GM23338 (cell line): ENCODE measurements at regions not wholly inside any gene's neighbourhood (a gene's known extent, or its start where the extent isn't known, plus 50 kb on each side); places are given as distances from the start of the nearest gene placed in this dataset.

Source experiments
- ATAC-seq: fragments of 200-7000 bp; cut with Tn5 transposase; 3 replicates; pipeline ENCODE4 v1.9.1; 2020
- DNase-seq: peaks from one replicate; pipeline ENCODE4 v3.0.0-alpha.2; 2015; ENCODE audit warnings: low spot score
- H2AFZ ChIP-seq: fragments of 200-600 bp; sonication (generic); 2 replicates; pipeline ENCODE4 v1.8.0; 2016; ENCODE audit warnings: antibody characterized with exemption, mild to moderate bottlenecking, moderate library complexity
- H3F3A ChIP-seq: fragments of 200-600 bp; sonication (generic); replicated peaks from 2 replicates; pipeline ENCODE4 v1.8.0; 2017; ENCODE audit warnings: antibody characterized with exemption, mixed run types, low read depth
- H3K27ac ChIP-seq: fragments of 200-600 bp; sonication (generic); 2 replicates; pipeline ENCODE4 v1.6.1; 2016; ENCODE audit warnings: low read depth
- H3K27me3 ChIP-seq: fragments of 200-600 bp; sonication (generic); 2 replicates; pipeline ENCODE4 v1.8.0; 2016; ENCODE audit warnings: mild to moderate bottlenecking, mixed run types, moderate library complexity; ENCODE audit not compliant: insufficient read depth
- H3K36me3 ChIP-seq: fragments of 200-600 bp; sonication (generic); 2 replicates; pipeline ENCODE4 v1.8.0; 2016; ENCODE audit warnings: mild to moderate bottlenecking; ENCODE audit not compliant: insufficient read depth
- H3K4me1 ChIP-seq: fragments of 200-600 bp; sonication (generic); 2 replicates; pipeline ENCODE4 v1.8.0; 2016; ENCODE audit warnings: mild to moderate bottlenecking, moderate library complexity; ENCODE audit not compliant: insufficient read depth
- H3K4me2 ChIP-seq: fragments of 200-600 bp; sonication (generic); 2 replicates; pipeline ENCODE4 v1.7.1; 2017; ENCODE audit warnings: mixed run types
- H3K4me3 ChIP-seq: fragments of 200-600 bp; sonication (generic); 2 replicates; pipeline ENCODE4 v1.6.1; 2016; ENCODE audit warnings: mixed run types
- H3K79me2 ChIP-seq: fragments of 200-600 bp; sonication (generic); replicated peaks from 2 replicates; pipeline ENCODE4 v1.8.0; 2017; ENCODE audit warnings: mild to moderate bottlenecking; ENCODE audit not compliant: insufficient read depth
- H3K9me2 ChIP-seq: fragments of 200-600 bp; sonication (generic); 2 replicates; pipeline ENCODE4 v1.8.0; 2017; ENCODE audit not compliant: insufficient read depth
- H4K20me1 ChIP-seq: fragments of 200-600 bp; sonication (generic); replicated peaks from 2 replicates; pipeline ENCODE4 v1.8.0; 2017; ENCODE audit warnings: mild to moderate bottlenecking; ENCODE audit not compliant: insufficient read depth
- H3K27ac Mint-ChIP-seq: 2 replicates; pipeline ENCODE4 v1.8.0; 2020; ENCODE audit warnings: inconsistent platforms, mild to moderate bottlenecking, moderate library complexity, mixed read lengths
- H3K27me3 Mint-ChIP-seq: 3 replicates; pipeline ENCODE4 v1.8.0; 2022; ENCODE audit warnings: low read depth, mild to moderate bottlenecking, moderate library complexity, mixed read lengths, inconsistent platforms; ENCODE audit not compliant: insufficient read depth, poor library complexity
- H3K36me3 Mint-ChIP-seq: 3 replicates; pipeline ENCODE4 v1.8.0; 2021; ENCODE audit warnings: low read depth, mild to moderate bottlenecking, inconsistent platforms, moderate library complexity, mixed read lengths
- H3K4me1 Mint-ChIP-seq: 3 replicates; pipeline ENCODE4 v1.8.0; 2020; ENCODE audit warnings: mild to moderate bottlenecking, inconsistent platforms, mixed read lengths
- H3K4me3 Mint-ChIP-seq: 3 replicates; pipeline ENCODE4 v1.8.0; 2021; ENCODE audit warnings: moderate library complexity, mild to moderate bottlenecking, inconsistent platforms, mixed read lengths
- H3K9me3 Mint-ChIP-seq: 3 replicates; pipeline ENCODE4 v1.8.0; 2020; ENCODE audit warnings: moderate library complexity, mild to moderate bottlenecking, inconsistent platforms, mixed read lengths
- CREB1 ChIP-seq: fragments of 250-450 bp; sonication (Bioruptor Pico); IDR thresholded peaks from 2 replicates; pipeline ENCODE4 v1.5.0; 2020; ENCODE audit warnings: low read depth, mild to moderate bottlenecking, moderate library complexity
- EZH2 ChIP-seq: fragments of 200-600 bp; sonication (generic); IDR thresholded peaks from one replicate; pipeline ENCODE4 v1.8.0; 2017; ENCODE audit warnings: antibody characterized with exemption, mild to moderate bottlenecking, low read depth; ENCODE audit not compliant: unreplicated experiment
- EZH2phosphoT487 ChIP-seq: fragments of 200-600 bp; sonication (generic); IDR thresholded peaks from one replicate; pipeline ENCODE4 v1.8.1; 2018; ENCODE audit warnings: antibody characterized with exemption; ENCODE audit not compliant: unreplicated experiment
- JUNB ChIP-seq: IDR thresholded peaks from one replicate; pipeline ENCODE4 v1.6.1; 2016; ENCODE audit warnings: antibody characterized with exemption; ENCODE audit not compliant: unreplicated experiment
- NANOG ChIP-seq: IDR thresholded peaks from 2 replicates; pipeline ENCODE4 v1.6.1; 2016; ENCODE audit warnings: antibody characterized with exemption, borderline replicate concordance
- POLR2AphosphoS5 ChIP-seq: IDR thresholded peaks from 2 replicates; pipeline ENCODE4 v1.6.1; 2016; ENCODE audit warnings: antibody characterized with exemption, low read depth
- STAT1 ChIP-seq: IDR thresholded peaks from one replicate; pipeline ENCODE4 v1.6.1; 2016; ENCODE audit warnings: antibody characterized with exemption; ENCODE audit not compliant: unreplicated experiment
- ZNF114 ChIP-seq: fragments of 250-450 bp; sonication (Bioruptor Pico); IDR thresholded peaks from 2 replicates; pipeline ENCODE4 v1.5.0; 2020; ENCODE audit warnings: mild to moderate bottlenecking, moderate library complexity
- ZNF331 ChIP-seq: fragments of 250-450 bp; sonication (Bioruptor Pico); IDR thresholded peaks from 2 replicates; pipeline ENCODE4 v1.5.0; 2020; ENCODE audit warnings: low read depth, mild to moderate bottlenecking, moderate library complexity
- TF ChIP-seq, protein P1 (sequence below): fragments of 250-450 bp; sonication (Bioruptor Pico); IDR thresholded peaks from 2 replicates; pipeline ENCODE4 v1.5.0; 2020; ENCODE audit warnings: mild to moderate bottlenecking, moderate library complexity
- TF ChIP-seq, protein P2 (sequence below): IDR thresholded peaks from 2 replicates; pipeline ENCODE4 v1.6.1; 2016; ENCODE audit warnings: antibody characterized with exemption
- TF ChIP-seq, protein P3 (sequence below), 2 experiments: fragments of 200-600 bp in 1 of 2; sonication (generic) in 1 of 2; conservative IDR thresholded peaks; 2 replicates each; pipeline versions ENCODE4 v1.5.1 to v1.6.1; 2016 to 2017; ENCODE audit warnings: antibody characterized with exemption in 2 of 2, low read depth in 2 of 2, mild to moderate bottlenecking in 2 of 2, moderate library complexity in 1 of 2
- TF ChIP-seq, protein P4 (sequence below): IDR thresholded peaks from one replicate; pipeline ENCODE4 v1.6.1; 2018; ENCODE audit warnings: antibody characterized with exemption; ENCODE audit not compliant: unreplicated experiment

DNA sequence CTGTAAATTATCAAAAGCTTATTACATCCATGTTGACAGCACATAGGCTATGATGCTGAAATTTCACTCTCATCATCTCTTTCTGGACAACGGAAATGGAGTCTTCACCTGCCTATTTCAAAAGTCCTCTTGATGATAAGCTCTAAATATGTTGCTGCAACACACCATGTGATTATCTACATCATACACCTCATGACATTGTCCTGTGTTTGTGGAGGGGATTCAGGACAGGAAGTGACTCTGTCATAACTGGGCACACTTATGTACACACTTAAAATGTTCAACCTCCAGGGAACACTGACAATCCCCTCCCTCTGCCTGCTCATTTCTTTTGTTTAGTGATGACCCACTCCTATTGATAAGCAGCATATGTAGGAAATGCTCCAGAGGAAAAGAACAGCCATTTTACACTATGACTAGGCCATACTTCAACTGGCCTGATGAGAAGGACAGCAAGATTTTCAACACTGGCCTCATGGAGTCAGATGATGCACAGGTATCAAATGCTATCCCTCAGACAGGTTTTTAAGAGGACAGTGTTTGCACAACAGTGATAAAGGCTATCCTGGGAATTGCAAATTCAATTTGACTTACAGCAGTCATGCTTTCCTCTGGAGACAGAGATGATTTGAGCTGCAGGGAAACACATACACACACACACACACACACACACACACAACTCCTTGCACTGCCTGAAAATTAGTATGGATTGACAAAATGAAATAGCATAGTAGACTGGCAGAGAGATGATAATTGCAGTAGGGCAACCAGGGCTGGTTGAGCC is 163.3 kb upstream of the RASGEF1B start:
- H3K27me3 ChIP-seq = no peaks in the 10 kb centered on the region
- ATAC-seq = no peak
- no peaks in the 10 kb centered on the region for H3K9me3 Mint-ChIP-seq

More for the DNA sequence above, 163.3 kb upstream of the RASGEF1B start:
- no peaks in the 10 kb centered on the region for H3K9me2 ChIP-seq
- no peak for DNase-seq
- no peaks in the 10 kb centered on the region for H3K4me1 ChIP-seq
- no peaks in the 10 kb centered on the region for H3K79me2 ChIP-seq
- Mint-ChIP-seq H3K27ac (no peak overlapping the region), H3K27me3 (peaks cover 2% of the 10 kb centered on the region), H3K4me3 (no peak overlapping the region), H3K4me1 (peaks cover 11% of the 10 kb centered on the region), H3K36me3 (no peaks in the 10 kb centered on the region)
- H3F3A ChIP-seq = no peaks in the 10 kb centered on the region
- TF ChIP-seq EZH2phosphoT487 (no peak), CREB1 (CRISPR knock-in tag) (no peak), ZNF331 (CRISPR knock-in tag) (no peak), POLR2AphosphoS5 (no peak), NANOG (no peak), STAT1 (no peak), EZH2 (no peak), JUNB (no peak), ZNF114 (no peak)
- TF ChIP-seq, protein P1, sequence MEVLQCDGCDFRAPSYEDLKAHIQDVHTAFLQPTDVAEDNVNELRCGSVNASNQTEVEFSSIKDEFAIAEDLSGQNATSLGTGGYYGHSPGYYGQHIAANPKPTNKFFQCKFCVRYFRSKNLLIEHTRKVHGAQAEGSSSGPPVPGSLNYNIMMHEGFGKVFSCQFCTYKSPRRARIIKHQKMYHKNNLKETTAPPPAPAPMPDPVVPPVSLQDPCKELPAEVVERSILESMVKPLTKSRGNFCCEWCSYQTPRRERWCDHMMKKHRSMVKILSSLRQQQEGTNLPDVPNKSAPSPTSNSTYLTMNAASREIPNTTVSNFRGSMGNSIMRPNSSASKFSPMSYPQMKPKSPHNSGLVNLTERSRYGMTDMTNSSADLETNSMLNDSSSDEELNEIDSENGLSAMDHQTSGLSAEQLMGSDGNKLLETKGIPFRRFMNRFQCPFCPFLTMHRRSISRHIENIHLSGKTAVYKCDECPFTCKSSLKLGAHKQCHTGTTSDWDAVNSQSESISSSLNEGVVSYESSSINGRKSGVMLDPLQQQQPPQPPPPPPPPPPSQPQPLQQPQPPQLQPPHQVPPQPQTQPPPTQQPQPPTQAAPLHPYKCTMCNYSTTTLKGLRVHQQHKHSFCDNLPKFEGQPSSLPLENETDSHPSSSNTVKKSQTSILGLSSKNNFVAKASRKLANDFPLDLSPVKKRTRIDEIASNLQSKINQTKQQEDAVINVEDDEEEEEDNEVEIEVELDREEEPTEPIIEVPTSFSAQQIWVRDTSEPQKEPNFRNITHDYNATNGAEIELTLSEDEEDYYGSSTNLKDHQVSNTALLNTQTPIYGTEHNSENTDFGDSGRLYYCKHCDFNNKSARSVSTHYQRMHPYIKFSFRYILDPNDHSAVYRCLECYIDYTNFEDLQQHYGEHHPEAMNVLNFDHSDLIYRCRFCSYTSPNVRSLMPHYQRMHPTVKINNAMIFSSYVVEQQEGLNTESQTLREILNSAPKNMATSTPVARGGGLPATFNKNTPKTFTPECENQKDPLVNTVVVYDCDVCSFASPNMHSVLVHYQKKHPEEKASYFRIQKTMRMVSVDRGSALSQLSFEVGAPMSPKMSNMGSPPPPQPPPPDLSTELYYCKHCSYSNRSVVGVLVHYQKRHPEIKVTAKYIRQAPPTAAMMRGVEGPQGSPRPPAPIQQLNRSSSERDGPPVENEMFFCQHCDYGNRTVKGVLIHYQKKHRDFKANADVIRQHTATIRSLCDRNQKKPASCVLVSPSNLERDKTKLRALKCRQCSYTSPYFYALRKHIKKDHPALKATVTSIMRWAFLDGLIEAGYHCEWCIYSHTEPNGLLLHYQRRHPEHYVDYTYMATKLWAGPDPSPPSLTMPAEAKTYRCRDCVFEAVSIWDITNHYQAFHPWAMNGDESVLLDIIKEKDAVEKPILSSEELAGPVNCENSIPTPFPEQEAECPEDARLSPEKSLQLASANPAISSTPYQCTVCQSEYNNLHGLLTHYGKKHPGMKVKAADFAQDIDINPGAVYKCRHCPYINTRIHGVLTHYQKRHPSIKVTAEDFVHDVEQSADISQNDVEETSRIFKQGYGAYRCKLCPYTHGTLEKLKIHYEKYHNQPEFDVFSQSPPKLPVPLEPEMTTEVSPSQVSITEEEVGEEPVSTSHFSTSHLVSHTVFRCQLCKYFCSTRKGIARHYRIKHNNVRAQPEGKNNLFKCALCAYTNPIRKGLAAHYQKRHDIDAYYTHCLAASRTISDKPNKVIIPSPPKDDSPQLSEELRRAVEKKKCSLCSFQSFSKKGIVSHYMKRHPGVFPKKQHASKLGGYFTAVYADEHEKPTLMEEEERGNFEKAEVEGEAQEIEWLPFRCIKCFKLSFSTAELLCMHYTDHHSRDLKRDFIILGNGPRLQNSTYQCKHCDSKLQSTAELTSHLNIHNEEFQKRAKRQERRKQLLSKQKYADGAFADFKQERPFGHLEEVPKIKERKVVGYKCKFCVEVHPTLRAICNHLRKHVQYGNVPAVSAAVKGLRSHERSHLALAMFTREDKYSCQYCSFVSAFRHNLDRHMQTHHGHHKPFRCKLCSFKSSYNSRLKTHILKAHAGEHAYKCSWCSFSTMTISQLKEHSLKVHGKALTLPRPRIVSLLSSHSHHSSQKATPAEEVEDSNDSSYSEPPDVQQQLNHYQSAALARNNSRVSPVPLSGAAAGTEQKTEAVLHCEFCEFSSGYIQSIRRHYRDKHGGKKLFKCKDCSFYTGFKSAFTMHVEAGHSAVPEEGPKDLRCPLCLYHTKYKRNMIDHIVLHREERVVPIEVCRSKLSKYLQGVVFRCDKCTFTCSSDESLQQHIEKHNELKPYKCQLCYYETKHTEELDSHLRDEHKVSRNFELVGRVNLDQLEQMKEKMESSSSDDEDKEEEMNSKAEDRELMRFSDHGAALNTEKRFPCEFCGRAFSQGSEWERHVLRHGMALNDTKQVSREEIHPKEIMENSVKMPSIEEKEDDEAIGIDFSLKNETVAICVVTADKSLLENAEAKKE (CRISPR knock-in tag) = no peak
- TF ChIP-seq, protein P2, sequence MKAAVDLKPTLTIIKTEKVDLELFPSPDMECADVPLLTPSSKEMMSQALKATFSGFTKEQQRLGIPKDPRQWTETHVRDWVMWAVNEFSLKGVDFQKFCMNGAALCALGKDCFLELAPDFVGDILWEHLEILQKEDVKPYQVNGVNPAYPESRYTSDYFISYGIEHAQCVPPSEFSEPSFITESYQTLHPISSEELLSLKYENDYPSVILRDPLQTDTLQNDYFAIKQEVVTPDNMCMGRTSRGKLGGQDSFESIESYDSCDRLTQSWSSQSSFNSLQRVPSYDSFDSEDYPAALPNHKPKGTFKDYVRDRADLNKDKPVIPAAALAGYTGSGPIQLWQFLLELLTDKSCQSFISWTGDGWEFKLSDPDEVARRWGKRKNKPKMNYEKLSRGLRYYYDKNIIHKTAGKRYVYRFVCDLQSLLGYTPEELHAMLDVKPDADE = no peak
- TF ChIP-seq, protein P3, sequence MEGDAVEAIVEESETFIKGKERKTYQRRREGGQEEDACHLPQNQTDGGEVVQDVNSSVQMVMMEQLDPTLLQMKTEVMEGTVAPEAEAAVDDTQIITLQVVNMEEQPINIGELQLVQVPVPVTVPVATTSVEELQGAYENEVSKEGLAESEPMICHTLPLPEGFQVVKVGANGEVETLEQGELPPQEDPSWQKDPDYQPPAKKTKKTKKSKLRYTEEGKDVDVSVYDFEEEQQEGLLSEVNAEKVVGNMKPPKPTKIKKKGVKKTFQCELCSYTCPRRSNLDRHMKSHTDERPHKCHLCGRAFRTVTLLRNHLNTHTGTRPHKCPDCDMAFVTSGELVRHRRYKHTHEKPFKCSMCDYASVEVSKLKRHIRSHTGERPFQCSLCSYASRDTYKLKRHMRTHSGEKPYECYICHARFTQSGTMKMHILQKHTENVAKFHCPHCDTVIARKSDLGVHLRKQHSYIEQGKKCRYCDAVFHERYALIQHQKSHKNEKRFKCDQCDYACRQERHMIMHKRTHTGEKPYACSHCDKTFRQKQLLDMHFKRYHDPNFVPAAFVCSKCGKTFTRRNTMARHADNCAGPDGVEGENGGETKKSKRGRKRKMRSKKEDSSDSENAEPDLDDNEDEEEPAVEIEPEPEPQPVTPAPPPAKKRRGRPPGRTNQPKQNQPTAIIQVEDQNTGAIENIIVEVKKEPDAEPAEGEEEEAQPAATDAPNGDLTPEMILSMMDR (conservative IDR thresholded peaks at IDR 0.05; ENCODE audit: low read depth in 2 of 2) = no peak
- TF ChIP-seq, protein P4, sequence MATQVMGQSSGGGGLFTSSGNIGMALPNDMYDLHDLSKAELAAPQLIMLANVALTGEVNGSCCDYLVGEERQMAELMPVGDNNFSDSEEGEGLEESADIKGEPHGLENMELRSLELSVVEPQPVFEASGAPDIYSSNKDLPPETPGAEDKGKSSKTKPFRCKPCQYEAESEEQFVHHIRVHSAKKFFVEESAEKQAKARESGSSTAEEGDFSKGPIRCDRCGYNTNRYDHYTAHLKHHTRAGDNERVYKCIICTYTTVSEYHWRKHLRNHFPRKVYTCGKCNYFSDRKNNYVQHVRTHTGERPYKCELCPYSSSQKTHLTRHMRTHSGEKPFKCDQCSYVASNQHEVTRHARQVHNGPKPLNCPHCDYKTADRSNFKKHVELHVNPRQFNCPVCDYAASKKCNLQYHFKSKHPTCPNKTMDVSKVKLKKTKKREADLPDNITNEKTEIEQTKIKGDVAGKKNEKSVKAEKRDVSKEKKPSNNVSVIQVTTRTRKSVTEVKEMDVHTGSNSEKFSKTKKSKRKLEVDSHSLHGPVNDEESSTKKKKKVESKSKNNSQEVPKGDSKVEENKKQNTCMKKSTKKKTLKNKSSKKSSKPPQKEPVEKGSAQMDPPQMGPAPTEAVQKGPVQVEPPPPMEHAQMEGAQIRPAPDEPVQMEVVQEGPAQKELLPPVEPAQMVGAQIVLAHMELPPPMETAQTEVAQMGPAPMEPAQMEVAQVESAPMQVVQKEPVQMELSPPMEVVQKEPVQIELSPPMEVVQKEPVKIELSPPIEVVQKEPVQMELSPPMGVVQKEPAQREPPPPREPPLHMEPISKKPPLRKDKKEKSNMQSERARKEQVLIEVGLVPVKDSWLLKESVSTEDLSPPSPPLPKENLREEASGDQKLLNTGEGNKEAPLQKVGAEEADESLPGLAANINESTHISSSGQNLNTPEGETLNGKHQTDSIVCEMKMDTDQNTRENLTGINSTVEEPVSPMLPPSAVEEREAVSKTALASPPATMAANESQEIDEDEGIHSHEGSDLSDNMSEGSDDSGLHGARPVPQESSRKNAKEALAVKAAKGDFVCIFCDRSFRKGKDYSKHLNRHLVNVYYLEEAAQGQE = no peak
- H3K27ac ChIP-seq = no peak overlapping the region
- no peaks in the 10 kb centered on the region for H4K20me1 ChIP-seq
- no peak overlapping the region for H2AFZ ChIP-seq
- no peak overlapping the region for H3K4me3 ChIP-seq
- H3K36me3 ChIP-seq = no peaks in the 10 kb centered on the region
- H3K4me2 ChIP-seq = no peak overlapping the region
